H1 (cell line): ENCODE measurements at regions not wholly inside any gene's neighbourhood (a gene's known extent, or its start where the extent isn't known, plus 50 kb on each side); places are given as distances from the start of the nearest gene placed in this dataset.

ENCODE experiments used
- CTCF ChIA-PET: fragments of 300-600 bp; sonication (Branson Sonifier 250); formaldehyde crosslinking; loops from one replicate; lab custom pipeline; 2021; ENCODE audit not compliant: partially characterized antibody; lab: Charles Lee
- POLR2A ChIA-PET: fragments of 300-600 bp; sonication (Branson Sonifier 250); formaldehyde crosslinking; loops from one replicate; lab custom pipeline; 2021; ENCODE audit warnings: inconsistent platforms; ENCODE audit not compliant: partially characterized antibody; lab: Charles Lee
- DNase-seq, 2 experiments: peaks; one replicate each; pipeline versions ENCODE4 v3.0.0 to v3.0.0-alpha.2; 2010 to 2022; ENCODE audit warnings: low spot score in 2 of 2, low read depth in 1 of 2, mixed read lengths in 1 of 2
- FAIRE-seq: peaks from 2 replicates; lab custom pipeline; 2011; peaks lifted over from hg19 to GRCh38; lab: Jason Lieb, UNC
- H2AFZ ChIP-seq: 2 replicates; pipeline ENCODE4 v1.8.1; 2012; ENCODE audit warnings: low read length, inconsistent platforms
- H2AK5ac ChIP-seq: 2 replicates; pipeline ENCODE4 v1.6.1; 2013; ENCODE audit warnings: low read depth, low read length
- H2BK120ac ChIP-seq: replicated peaks from 2 replicates; pipeline ENCODE3; 2013; ENCODE audit warnings: low read depth, low read length, inconsistent platforms
- H2BK12ac ChIP-seq: 2 replicates; pipeline ENCODE4 v1.6.1; 2013; ENCODE audit warnings: low read depth, low read length
- H2BK15ac ChIP-seq: 2 replicates; pipeline ENCODE4 v1.6.1; 2013; ENCODE audit warnings: low read length
- H2BK20ac ChIP-seq: 2 replicates; pipeline ENCODE4 v1.6.1; 2013; ENCODE audit warnings: low read length
- H2BK5ac ChIP-seq: 2 replicates; pipeline ENCODE4 v1.6.1; 2013; ENCODE audit warnings: low read depth, low read length
- H3K14ac ChIP-seq: 2 replicates; pipeline ENCODE4 v1.6.1; 2013; ENCODE audit warnings: inconsistent platforms; ENCODE audit not compliant: insufficient read length
- H3K18ac ChIP-seq: 2 replicates; pipeline ENCODE4 v1.6.1; 2013; ENCODE audit warnings: low read length; ENCODE audit errors: extremely low read depth
- H3K23ac ChIP-seq: 2 replicates; pipeline ENCODE4 v1.6.1; 2013; ENCODE audit warnings: inconsistent platforms; ENCODE audit not compliant: insufficient read length
- H3K23me2 ChIP-seq: 2 replicates; pipeline ENCODE4 v1.6.1; 2013; ENCODE audit warnings: low read depth, low read length
- H3K27ac ChIP-seq: 2 replicates; pipeline ENCODE4 v1.6.1; 2011; ENCODE audit warnings: low read depth, low read length, inconsistent platforms
- H3K27me3 ChIP-seq, 4 experiments: replicated peaks in 1 of 4; 1 replicate in 1 of 4; 2 replicates in 3 of 4; pipeline versions ENCODE4 v1.6.1 to v1.8.1; 2011 to 2013; ENCODE audit warnings: low read length in 3 of 4, mild to moderate bottlenecking in 3 of 4, inconsistent platforms in 2 of 4, mixed read lengths in 2 of 4, moderate library complexity in 1 of 4; ENCODE audit not compliant: control insufficient read depth in 3 of 4, insufficient read depth in 3 of 4; ENCODE audit errors: extremely low read depth in 1 of 4
- H3K36me3 ChIP-seq, 4 experiments: 2 replicates each; pipeline versions ENCODE4 v1.6.1 to v1.8.1; 2011 to 2013; ENCODE audit warnings: mild to moderate bottlenecking in 4 of 4, low read length in 3 of 4, moderate library complexity in 2 of 4, control low read depth in 1 of 4, inconsistent platforms in 1 of 4; ENCODE audit not compliant: insufficient read depth in 4 of 4, control insufficient read depth in 2 of 4
- H3K4ac ChIP-seq: replicated peaks from 2 replicates; pipeline ENCODE3; 2013; ENCODE audit warnings: low read length, low read depth, mixed read lengths, inconsistent platforms; ENCODE audit not compliant: insufficient read length
- H3K4me1 ChIP-seq, 4 experiments: replicated peaks in 1 of 4; 1 replicate in 1 of 4; 2 replicates in 3 of 4; pipeline versions ENCODE4 v1.6.1 to v1.8.1; 2011 to 2013; ENCODE audit warnings: low read length in 3 of 4, inconsistent platforms in 2 of 4, mixed read lengths in 1 of 4; ENCODE audit not compliant: insufficient read depth in 4 of 4, control insufficient read depth in 3 of 4
- H3K4me2 ChIP-seq, 2 experiments: 2 replicates each; pipeline versions ENCODE4 v1.6.1 to v1.8.1; 2011 to 2013; ENCODE audit warnings: low read depth in 2 of 2, low read length in 2 of 2, control low read depth in 1 of 2, inconsistent platforms in 1 of 2, mild to moderate bottlenecking in 1 of 2; ENCODE audit not compliant: insufficient read depth in 1 of 2
- H3K4me3 ChIP-seq, 4 experiments: fragments of 200-600, 300-600 bp in 1 of 4; sonication (generic), shearing (Covaris generic), sonication (Bioruptor Twin) in 1 of 4; 2 replicates each; pipeline versions ENCODE4 v1.5.1 to v1.8.1; 2011 to 2016; ENCODE audit warnings: low read length in 4 of 4, low read depth in 3 of 4, control low read depth in 2 of 4, inconsistent platforms in 2 of 4, mild to moderate bottlenecking in 2 of 4, mixed read lengths in 1 of 4, moderate library complexity in 1 of 4; ENCODE audit not compliant: insufficient read depth in 2 of 4; ENCODE audit errors: extremely low read depth in 1 of 4
- H3K56ac ChIP-seq: replicated peaks from 2 replicates; pipeline ENCODE3; 2013; ENCODE audit warnings: low read depth, mild to moderate bottlenecking, mixed read lengths, low read length, inconsistent platforms; ENCODE audit not compliant: insufficient read length
- H3K79me1 ChIP-seq: 2 replicates; pipeline ENCODE4 v1.6.1; 2013; ENCODE audit warnings: low read depth, low read length, control low read depth
- H3K79me2 ChIP-seq, 2 experiments: 2 replicates each; pipeline versions ENCODE4 v1.6.1 to v1.8.1; 2012 to 2013; ENCODE audit warnings: low read length in 2 of 2, mild to moderate bottlenecking in 2 of 2, inconsistent platforms in 1 of 2; ENCODE audit not compliant: insufficient read depth in 2 of 2, control insufficient read depth in 1 of 2
- H3K9ac ChIP-seq, 4 experiments: replicated peaks in 1 of 4; 1 replicate in 1 of 4; 2 replicates in 3 of 4; pipeline versions ENCODE4 v1.6.1 to v1.8.1; 2011 to 2013; ENCODE audit warnings: low read depth in 3 of 4, low read length in 3 of 4, control low read depth in 2 of 4, mild to moderate bottlenecking in 2 of 4, moderate library complexity in 2 of 4, inconsistent platforms in 1 of 4; ENCODE audit errors: extremely low read depth in 1 of 4
- H3K9me3 ChIP-seq, 2 experiments: 2 replicates each; pipeline versions ENCODE4 v1.6.1 to v1.8.1; 2012 to 2013; ENCODE audit warnings: mild to moderate bottlenecking in 2 of 2, moderate library complexity in 2 of 2, control low read depth in 1 of 2, inconsistent platforms in 1 of 2, low read depth in 1 of 2, low read length in 1 of 2, mixed read lengths in 1 of 2; ENCODE audit not compliant: insufficient read depth in 2 of 2
- H4K20me1 ChIP-seq, 2 experiments: replicated peaks in 1 of 2; 2 replicates each; pipeline versions ENCODE3 to v1.8.1; 2011 to 2013; ENCODE audit warnings: inconsistent platforms in 2 of 2, low read length in 2 of 2, mild to moderate bottlenecking in 1 of 2; ENCODE audit not compliant: insufficient read depth in 2 of 2, control insufficient read depth in 1 of 2
- H4K5ac ChIP-seq: 2 replicates; pipeline ENCODE4 v1.6.1; 2013; ENCODE audit warnings: low read length, low read depth, mixed read lengths, inconsistent platforms; ENCODE audit not compliant: insufficient read length
- H4K8ac ChIP-seq: 2 replicates; pipeline ENCODE4 v1.8.0; 2013; ENCODE audit warnings: mild to moderate bottlenecking, moderate library complexity, low read length, inconsistent platforms; ENCODE audit not compliant: insufficient read depth; ENCODE audit errors: extremely low read depth
- H4K91ac ChIP-seq: replicated peaks from 2 replicates; pipeline ENCODE3; 2013; ENCODE audit warnings: low read length, mixed read lengths, inconsistent platforms; ENCODE audit not compliant: insufficient read length
- BRCA1 ChIP-seq: IDR thresholded peaks from 2 replicates; pipeline ENCODE4 v1.6.1; 2012; ENCODE audit warnings: low read depth, low read length, improper control_type of control experiment
- CTBP2 ChIP-seq: IDR thresholded peaks from 2 replicates; pipeline ENCODE4 v1.7.0; 2011; ENCODE audit warnings: borderline replicate concordance, mild to moderate bottlenecking, moderate library complexity, mixed read lengths, low read length; ENCODE audit not compliant: insufficient read depth, insufficient read length
- FOSL1 ChIP-seq: IDR thresholded peaks from 2 replicates; pipeline ENCODE4 v1.6.1; 2011; ENCODE audit warnings: mild to moderate bottlenecking, low read depth, low read length, moderate library complexity; ENCODE audit not compliant: insufficient read depth
- GABPA ChIP-seq: IDR thresholded peaks from 2 replicates; pipeline ENCODE4 v1.6.1; 2011; ENCODE audit warnings: mild to moderate bottlenecking, low read length, moderate library complexity, borderline replicate concordance; ENCODE audit not compliant: insufficient read depth
- HDAC6 ChIP-seq: IDR thresholded peaks from one replicate; pipeline ENCODE4 v1.7.1; 2012; ENCODE audit warnings: low read depth, mild to moderate bottlenecking, inconsistent platforms, low read length, moderate library complexity
- JUND ChIP-seq: IDR thresholded peaks from 2 replicates; pipeline ENCODE4 v1.6.1; 2011; ENCODE audit warnings: mild to moderate bottlenecking, improper control_type of control experiment, low read length
- KDM5A ChIP-seq: fragments of 200-600 bp; IDR thresholded peaks from 2 replicates; pipeline ENCODE4 v1.7.1; 2012; ENCODE audit warnings: mild to moderate bottlenecking, low read length, inconsistent platforms, mixed read lengths
- MAFK ChIP-seq: IDR thresholded peaks from 2 replicates; pipeline ENCODE4 v1.6.1; 2012; ENCODE audit warnings: low read depth, mild to moderate bottlenecking, improper control_type of control experiment, low read length
- PHF8 ChIP-seq: fragments of 200-600 bp; sonication (generic); conservative IDR thresholded peaks from 2 replicates; pipeline ENCODE4 v1.7.1; 2012; ENCODE audit warnings: low read depth, mild to moderate bottlenecking, inconsistent platforms, low read length, moderate library complexity
- POU5F1 ChIP-seq: IDR thresholded peaks from 2 replicates; pipeline ENCODE4 v1.6.1; 2011; ENCODE audit warnings: low read depth, mild to moderate bottlenecking, low read length, moderate library complexity
- SAP30 ChIP-seq: fragments of 300-600 bp; sonication (generic); IDR thresholded peaks from 2 replicates; pipeline ENCODE4 v1.7.1; 2012; ENCODE audit warnings: low read length, moderate library complexity, mild to moderate bottlenecking, inconsistent platforms; ENCODE audit not compliant: insufficient read depth, insufficient replicate concordance
- SIRT6 ChIP-seq: IDR thresholded peaks from one replicate; pipeline ENCODE4 v1.7.1; 2012; ENCODE audit warnings: low read length, inconsistent platforms
- SP4 ChIP-seq: IDR thresholded peaks from 2 replicates; pipeline ENCODE4 v1.6.1; 2012; ENCODE audit warnings: low read length, inconsistent platforms
- SUZ12 ChIP-seq: fragments of 200-600 bp; sonication (generic); IDR thresholded peaks from 2 replicates; pipeline ENCODE4 v1.6.1; 2012; ENCODE audit warnings: mild to moderate bottlenecking, inconsistent platforms, low read length, moderate library complexity, mixed read lengths
- TBP ChIP-seq: IDR thresholded peaks from 2 replicates; pipeline ENCODE4 v1.6.1; 2011; ENCODE audit warnings: low read depth, low read length, improper control_type of control experiment
- ZNF274 ChIP-seq: IDR thresholded peaks from 2 replicates; pipeline ENCODE4 v1.7.0; 2012; ENCODE audit warnings: low read length, borderline replicate concordance; ENCODE audit errors: extremely low read depth
- WGBS, 2 experiments: shearing (Covaris generic) in 1 of 2; methylation state at CpG; one replicate each; pipeline versions ENCODE4 v1.1.6 to v1.1.7; 2013 to 2015; ENCODE audit warnings: low lambda C conversion rate in 2 of 2, mixed read lengths in 2 of 2, inconsistent platforms in 1 of 2, low coverage in 1 of 2, missing lambda C conversion rate in 1 of 2; ENCODE audit not compliant: insufficient replicate concordance in 2 of 2, insufficient coverage in 1 of 2, insufficient read length in 1 of 2; ENCODE audit errors: extremely low coverage in 1 of 2, missing lambda C conversion rate in 1 of 2; 5-methylcytosine and 5-hydroxymethylcytosine counted together

GRCh38 chr3:4198491-4198890 lies 104.7 kb upstream of the SETMAR start:
- no peak overlapping the region for H4K8ac ChIP-seq
- H3K23ac ChIP-seq = no peak overlapping the region
- no peak overlapping the region for H2BK20ac ChIP-seq
- no peaks in the 10 kb centered on the region for H3K79me1 ChIP-seq
- FAIRE-seq = no peak
- no peak overlapping the region for H3K18ac ChIP-seq
- H3K56ac ChIP-seq = no peak overlapping the region
- POLR2A ChIA-PET = no interaction called here
- no peak overlapping the region for H3K4me2 ChIP-seq
- H2BK5ac ChIP-seq = no peak overlapping the region
- no peak overlapping the region for H3K14ac ChIP-seq
- no peaks in the 10 kb centered on the region for H3K79me2 ChIP-seq
- no peaks in the 10 kb centered on the region for H3K36me3 ChIP-seq
- H3K23me2 ChIP-seq = no peaks in the 10 kb centered on the region
- peaks cover 0 to 2% of the 10 kb centered on the region in 2 experiments; a peak in 1 of 4 replicates for H3K9me3 ChIP-seq
- WGBS, 2 experiments = 81% methylated on average over 3 of the region's 3 CpGs; no CpG with 5 or more reads in 1 of the 2 experiments
- H4K5ac ChIP-seq = no peak overlapping the region
- H3K4me1 ChIP-seq = no peaks in the 10 kb centered on the region
- no peak overlapping the region for H2AK5ac ChIP-seq
- H3K27ac ChIP-seq = no peak overlapping the region
- peaks cover 0 to 1% (median 0%) of the 10 kb centered on the region in 4 experiments; a peak in 1 of 7 replicates for H3K27me3 ChIP-seq
- no peak overlapping the region for H2BK12ac ChIP-seq
- CTCF ChIA-PET = interaction anchor here (0.6 to 1.4 kb wide), 3 partner anchors 8 to 685 kb away, joined by 3 to 4 read pairs (median 3); no protein-coding TSS in a partner anchor
- no peak overlapping the region for H3K9ac ChIP-seq
- H3K4me3 ChIP-seq = no peak overlapping the region
- no peak overlapping the region for H4K91ac ChIP-seq
- H2BK15ac ChIP-seq = no peak overlapping the region
- no peaks in the 10 kb centered on the region for H4K20me1 ChIP-seq
- no peak overlapping the region for H3K4ac ChIP-seq
- no peak for DNase-seq
- no peak overlapping the region for H2BK120ac ChIP-seq
- no peak overlapping the region for H2AFZ ChIP-seq
- TF ChIP-seq SP4 (no peak), JUND (no peak), POU5F1 (no peak), SAP30 (no peak), ZNF274 (no peak), CTBP2 (no peak), SUZ12 (no peak), HDAC6 (no peak), PHF8 (no peak), BRCA1 (no peak), SIRT6 (no peak), GABPA (no peak), MAFK (no peak), FOSL1 (no peak), TBP (no peak), KDM5A (no peak)
